Lung (tissue), 11 donors: ENCODE measurements at regions not wholly inside any gene's neighbourhood (a gene's known extent, or its start where the extent isn't known, plus 50 kb on each side); places are given as distances from the start of the nearest gene placed in this dataset.

Experiments
- ATAC-seq: fragments of 200-7000 bp; cut with Tn5 transposase; one replicate; pipeline ENCODE4 v1.9.1; 2020; ENCODE audit warnings: moderate number of reproducible peaks; ENCODE audit not compliant: insufficient read depth, low FRiP score
- DNase-seq, 3 donors: peaks; one replicate each; pipeline ENCODE4 v3.0.0-alpha.2; 2013 to 2017
- H3K27ac ChIP-seq, 2 donors: one replicate each; pipeline ENCODE4 v1.5.1; 2013; ENCODE audit warnings: mild to moderate bottlenecking in 2 of 2, moderate library complexity in 2 of 2, control low read depth in 1 of 2, inconsistent platforms in 1 of 2, low read depth in 1 of 2, low read length in 1 of 2
- H3K27me3 ChIP-seq, 3 donors: one replicate each; pipeline ENCODE4 v1.5.1; 2013; ENCODE audit warnings: low read length in 2 of 3; ENCODE audit not compliant: control insufficient read depth in 3 of 3, insufficient read depth in 3 of 3
- H3K36me3 ChIP-seq, 4 donors: one replicate each; pipeline ENCODE4 v1.5.1; 2013; ENCODE audit warnings: low read length in 4 of 4, mild to moderate bottlenecking in 1 of 4, moderate library complexity in 1 of 4; ENCODE audit not compliant: control insufficient read depth in 4 of 4, insufficient read depth in 4 of 4
- H3K4me1 ChIP-seq, 5 donors: one replicate each; pipeline ENCODE4 v1.5.1; 2013; ENCODE audit warnings: low read length in 5 of 5, mild to moderate bottlenecking in 2 of 5, moderate library complexity in 1 of 5; ENCODE audit not compliant: control insufficient read depth in 5 of 5, insufficient read depth in 5 of 5
- H3K4me3 ChIP-seq: one replicate; pipeline ENCODE4 v1.5.1; 2013; ENCODE audit warnings: mild to moderate bottlenecking, control low read depth, moderate library complexity
- H3K9ac ChIP-seq, 2 donors: one replicate each; pipeline ENCODE4 v1.5.1; 2013; ENCODE audit warnings: low read length in 2 of 2, control low read depth in 1 of 2; ENCODE audit not compliant: insufficient read depth in 1 of 2
- H3K9me3 ChIP-seq, 4 donors: one replicate each; pipeline ENCODE4 v1.5.1; 2013; ENCODE audit warnings: low read length in 3 of 4, mild to moderate bottlenecking in 1 of 4, moderate library complexity in 1 of 4; ENCODE audit not compliant: control insufficient read depth in 4 of 4, insufficient read depth in 3 of 4
- WGBS, 2 donors: extraction: QIAGEN DNeasy Blood & Tissue Kit; methylation state at CpG; one replicate each; pipeline ENCODE4 v1.1.7; 2013; 5-methylcytosine and 5-hydroxymethylcytosine counted together
- TF ChIP-seq, protein P1 (sequence below): IDR thresholded peaks from 2 replicates; pipeline ENCODE4 v1.5.1; 2012; ENCODE audit warnings: mild to moderate bottlenecking; ENCODE audit errors: control extremely low read depth, extremely low read depth
- donor health status: control.
- donor health status: control.
- donor health status: Bipolar disorder and iron deficiency.
- donor health status: healthy.
- donor health status: DM: yes; HTN: yes; CAD: no.

DNA sequence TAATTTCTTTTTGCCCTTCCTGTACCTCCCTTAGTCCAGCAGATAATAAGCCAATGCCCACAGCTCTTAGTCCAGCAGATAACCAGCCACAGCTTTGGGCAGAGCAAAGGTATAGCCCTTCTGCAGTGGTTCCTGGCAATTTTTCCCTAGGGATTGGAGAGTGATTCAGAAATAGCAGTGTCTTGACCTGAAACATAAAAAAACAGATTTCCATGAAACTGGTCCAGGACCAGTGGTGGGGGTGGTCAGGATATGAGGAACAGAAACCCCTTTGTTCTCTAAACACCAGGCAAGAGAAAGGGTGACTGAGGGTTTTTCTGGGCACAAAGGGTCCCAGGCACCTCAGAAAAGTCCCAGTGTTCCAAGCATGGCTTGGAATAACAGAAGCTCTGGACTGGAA is 103.4 kb downstream of the ARRDC4 start:
- H3K27ac ChIP-seq: no peak overlapping the region
- ATAC-seq: no peak
- no peak for DNase-seq

DNA sequence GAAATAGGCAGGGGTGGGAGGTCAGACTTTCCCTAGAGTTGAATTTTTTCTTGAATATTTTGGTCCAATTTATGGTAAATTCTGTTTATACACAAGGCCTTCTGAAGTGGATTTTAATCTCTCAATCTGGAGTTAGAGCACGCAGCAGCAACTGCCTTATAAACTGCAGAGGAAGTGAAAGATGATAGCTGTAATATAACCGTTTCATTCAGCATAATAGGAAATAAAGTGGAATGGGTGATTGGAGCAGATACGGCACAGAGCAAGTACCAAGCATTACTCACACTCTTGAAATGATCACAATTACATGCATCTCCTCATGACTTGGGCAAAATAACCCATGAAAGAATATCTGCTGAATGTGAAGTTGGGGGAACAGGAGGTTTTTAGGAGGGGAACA is 106.8 kb downstream of the ARRDC4 start:
- Histone ChIP-seq H3K9me3 (peaks cover 0 to 3% (median 0%) of the 10 kb centered on the region in 4 donors), H3K4me1 (no peaks in the 10 kb centered on the region), H3K36me3 (no peaks in the 10 kb centered on the region), H3K4me3 (no peak overlapping the region), H3K27me3 (no peaks in the 10 kb centered on the region), H3K27ac (no peak overlapping the region), H3K9ac (no peak overlapping the region)
- ATAC-seq (no peak), DNase-seq (no peak)
- 23 to 40% methylated on average over 3 of the region's 3 CpGs for WGBS, 2 donors
- TF ChIP-seq, protein P1, sequence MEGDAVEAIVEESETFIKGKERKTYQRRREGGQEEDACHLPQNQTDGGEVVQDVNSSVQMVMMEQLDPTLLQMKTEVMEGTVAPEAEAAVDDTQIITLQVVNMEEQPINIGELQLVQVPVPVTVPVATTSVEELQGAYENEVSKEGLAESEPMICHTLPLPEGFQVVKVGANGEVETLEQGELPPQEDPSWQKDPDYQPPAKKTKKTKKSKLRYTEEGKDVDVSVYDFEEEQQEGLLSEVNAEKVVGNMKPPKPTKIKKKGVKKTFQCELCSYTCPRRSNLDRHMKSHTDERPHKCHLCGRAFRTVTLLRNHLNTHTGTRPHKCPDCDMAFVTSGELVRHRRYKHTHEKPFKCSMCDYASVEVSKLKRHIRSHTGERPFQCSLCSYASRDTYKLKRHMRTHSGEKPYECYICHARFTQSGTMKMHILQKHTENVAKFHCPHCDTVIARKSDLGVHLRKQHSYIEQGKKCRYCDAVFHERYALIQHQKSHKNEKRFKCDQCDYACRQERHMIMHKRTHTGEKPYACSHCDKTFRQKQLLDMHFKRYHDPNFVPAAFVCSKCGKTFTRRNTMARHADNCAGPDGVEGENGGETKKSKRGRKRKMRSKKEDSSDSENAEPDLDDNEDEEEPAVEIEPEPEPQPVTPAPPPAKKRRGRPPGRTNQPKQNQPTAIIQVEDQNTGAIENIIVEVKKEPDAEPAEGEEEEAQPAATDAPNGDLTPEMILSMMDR: no peak

More for the DNA sequence above, 103.4 kb downstream of the ARRDC4 start:
- H3K9ac ChIP-seq: no peak overlapping the region
- no peaks in the 10 kb centered on the region for H3K36me3 ChIP-seq
- no peak overlapping the region for H3K4me3 ChIP-seq
- TF ChIP-seq, protein P1: no peak
- H3K9me3 ChIP-seq: peaks cover 0 to 6% (median 0%) of the 10 kb centered on the region in 4 donors
- H3K4me1 ChIP-seq: no peaks in the 10 kb centered on the region
- no peaks in the 10 kb centered on the region for H3K27me3 ChIP-seq

DNA sequence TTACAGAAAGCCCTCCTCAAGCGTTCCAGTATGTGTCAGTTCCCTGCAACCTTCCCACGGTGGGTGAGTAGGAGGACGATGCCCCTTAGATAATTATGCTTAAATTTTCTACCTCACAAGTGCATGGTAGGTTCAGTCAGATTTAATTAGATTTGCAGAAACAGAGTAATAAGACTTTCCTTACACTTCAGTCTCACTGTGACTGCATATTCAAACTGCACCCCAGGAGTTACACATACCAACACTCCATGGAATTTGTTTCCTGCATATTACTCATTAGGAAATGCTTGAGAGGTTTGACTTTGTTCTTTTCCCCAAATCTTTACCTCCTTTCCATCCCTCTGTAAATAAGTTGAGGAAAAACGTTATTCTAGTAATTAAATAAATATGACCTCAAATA is 108.8 kb downstream of the ARRDC4 start:
- 71 to 89% methylated on average over 4 of the region's 4 CpGs for WGBS, 2 donors
- Histone ChIP-seq H3K27me3 (no peaks in the 10 kb centered on the region), H3K36me3 (no peaks in the 10 kb centered on the region), H3K9me3 (peaks cover 0 to 3% (median 0%) of the 10 kb centered on the region in 4 donors), H3K27ac (no peak overlapping the region), H3K4me3 (no peak overlapping the region), H3K9ac (no peak overlapping the region), H3K4me1 (no peaks in the 10 kb centered on the region)
- TF ChIP-seq, protein P1: no peak
- no peak for ATAC-seq
- DNase-seq: no peak

DNA sequence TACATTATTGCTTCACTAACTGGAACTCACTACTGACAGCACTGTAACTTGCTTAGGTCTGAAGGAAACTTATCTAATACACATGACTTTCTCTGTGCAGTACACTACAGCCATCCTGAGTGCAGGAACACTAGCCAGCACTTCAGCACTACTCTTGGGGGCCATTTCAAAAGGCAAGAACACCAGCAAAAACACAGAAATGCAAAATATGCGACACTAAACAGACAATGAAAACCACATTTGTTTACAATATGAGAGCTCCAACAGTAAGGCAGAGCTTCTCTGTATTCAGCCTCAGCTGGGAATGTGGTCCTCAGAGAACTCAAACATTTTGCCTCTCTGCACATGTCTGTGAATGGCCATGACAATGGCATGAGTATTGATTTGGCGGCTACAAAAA is 109.6 kb downstream of the ARRDC4 start:
- 73 to 95% methylated on average over 2 of the region's 2 CpGs for WGBS, 2 donors
- no peaks in the 10 kb centered on the region for H3K36me3 ChIP-seq

More for the DNA sequence above, 109.6 kb downstream of the ARRDC4 start:
- DNase-seq (no peak), ATAC-seq (no peak)
- H3K27me3 ChIP-seq: no peaks in the 10 kb centered on the region
- H3K4me3 ChIP-seq: no peak overlapping the region
- no peak overlapping the region for H3K9ac ChIP-seq
- H3K4me1 ChIP-seq: no peaks in the 10 kb centered on the region
- peaks cover 0 to 3% (median 0%) of the 10 kb centered on the region in 4 donors for H3K9me3 ChIP-seq
- TF ChIP-seq, protein P1: no peak
- H3K27ac ChIP-seq: no peak overlapping the region
